ENCODE measurements at regions not wholly inside any gene's neighbourhood (a gene's known extent, or its start where the extent isn't known, plus 50 kb on each side); places are given as distances from the start of the nearest gene placed in this dataset.

- TF ChIP-seq EZH2 (IDR thresholded peaks at IDR 0.05; ENCODE audit: low read depth, unreplicated experiment) (no peak), EZH2phosphoT487 (IDR thresholded peaks at IDR 0.05; ENCODE audit: unreplicated experiment) (no peak), CTCF (conservative IDR thresholded peaks at IDR 0.05; ENCODE audit: low read depth in 2 of 2) (no peak), POLR2AphosphoS5 (IDR thresholded peaks at IDR 0.05; ENCODE audit: low read depth) (no peak)
These were observed 180.2 kb upstream of the AADAT start for GRCh38 chr4:170269950-170270349.

Measured in GM23338 (cell line).